GM18505 (cell line): ENCODE measurements at regions not wholly inside any gene's neighbourhood (a gene's known extent, or its start where the extent isn't known, plus 50 kb on each side); places are given as distances from the start of the nearest gene placed in this dataset.
"Not testable (repeated sequence)": the region's sequence is repeated elsewhere in the genome, so short reads cannot be mapped to it uniquely, and the experiment has no call there.

ENCODE experiments used
- ATAC-seq: cut with Tn5 transposase; IDR thresholded peaks from one replicate; pipeline ENCODE4 v1.9.1; 2021; ENCODE audit not compliant: unreplicated experiment
- POLR2A ChIP-seq: IDR thresholded peaks from 4 replicates; pipeline ENCODE4 v1.6.1; 2011; ENCODE audit warnings: borderline replicate concordance; ENCODE audit not compliant: insufficient read depth, insufficient read length; ENCODE audit errors: extremely low read depth

- no peak for ATAC-seq
- TF ChIP-seq POLR2A: no peak
Measured at GRCh38 chr9:107841076-107841475, 351.5 kb upstream of the KLF4 start.

- ATAC-seq: no peak
- TF ChIP-seq POLR2A: no peak
Measured at GRCh38 chr9:107839371-107839770, 349.8 kb upstream of the KLF4 start.

GRCh38 chr9:107838766-107839165 is 349.2 kb upstream of the KLF4 start:
- TF ChIP-seq POLR2A: no peak
- ATAC-seq: no peak

GRCh38 chr9:107836300-107836699 is 346.7 kb upstream of the KLF4 start:
- TF ChIP-seq POLR2A: no peak
- no peak for ATAC-seq

GRCh38 chr9:107833295-107833694 is 343.7 kb upstream of the KLF4 start:
- no peak for ATAC-seq
- TF ChIP-seq POLR2A: no peak

GRCh38 chr9:107832871-107833270 is 343.3 kb upstream of the KLF4 start:
- no peak for ATAC-seq
- TF ChIP-seq POLR2A: no peak

- no peak for TF ChIP-seq POLR2A
- ATAC-seq: no peak
Measured at GRCh38 chr9:107830479-107830878, 340.9 kb upstream of the KLF4 start.

GRCh38 chr9:107827884-107828283 is 338.3 kb upstream of the KLF4 start:
- TF ChIP-seq POLR2A: no peak
- no peak for ATAC-seq

- no peak for TF ChIP-seq POLR2A
Measured at GRCh38 chr9:107827304-107827703, 337.7 kb upstream of the KLF4 start.

GRCh38 chr9:107826688-107826983 is 337.1 kb upstream of the KLF4 start:
- not testable (repeated sequence) for ATAC-seq

More at GRCh38 chr9:107827304-107827703, 337.7 kb upstream of the KLF4 start:
- peak; percentile 89 for ATAC-seq

- no peak for ATAC-seq
- no peak for TF ChIP-seq POLR2A
Measured at GRCh38 chr9:107824556-107824955, 335.0 kb upstream of the KLF4 start.

GRCh38 chr9:107819772-107820565 is 330.4 kb upstream of the KLF4 start:
- no peak for ATAC-seq
- TF ChIP-seq POLR2A: no peak

- ATAC-seq: not testable (repeated sequence)
Measured at GRCh38 chr9:107818503-107818829, 328.9 kb upstream of the KLF4 start.

- ATAC-seq: not testable (repeated sequence)
Measured at GRCh38 chr9:107817595-107818502, 328.3 kb upstream of the KLF4 start.
